Liver (tissue), 8 donors: ENCODE measurements at regions not wholly inside any gene's neighbourhood (a gene's known extent, or its start where the extent isn't known, plus 50 kb on each side); places are given as distances from the start of the nearest gene placed in this dataset.

Experiments used
- DNase-seq: peaks from one replicate; pipeline ENCODE4 v3.0.0-alpha.2; 2017; ENCODE audit warnings: low spot score
- H3K27ac ChIP-seq, 2 donors: one replicate each; pipeline ENCODE4 v1.7.0; 2013; ENCODE audit warnings: inconsistent platforms in 2 of 2, low read length in 2 of 2, control low read depth in 1 of 2, low read depth in 1 of 2, mild to moderate bottlenecking in 1 of 2
- H3K27me3 ChIP-seq, 4 donors: one replicate each; pipeline versions ENCODE4 v1.6.1 to v1.7.0; 2013; ENCODE audit warnings: low read length in 3 of 4, inconsistent platforms in 1 of 4, mild to moderate bottlenecking in 1 of 4, moderate library complexity in 1 of 4; ENCODE audit not compliant: control insufficient read depth in 4 of 4, insufficient read depth in 4 of 4
- H3K36me3 ChIP-seq, 4 donors: one replicate each; pipeline versions ENCODE4 v1.6.1 to v1.7.0; 2013; ENCODE audit warnings: low read length in 3 of 4, mild to moderate bottlenecking in 3 of 4, low read depth in 1 of 4, moderate library complexity in 1 of 4; ENCODE audit not compliant: control insufficient read depth in 4 of 4, insufficient read depth in 3 of 4
- H3K4me1 ChIP-seq, 4 donors: one replicate each; pipeline versions ENCODE4 v1.6.1 to v1.7.0; 2013; ENCODE audit warnings: low read length in 3 of 4, mild to moderate bottlenecking in 3 of 4, moderate library complexity in 1 of 4; ENCODE audit not compliant: control insufficient read depth in 4 of 4, insufficient read depth in 4 of 4
- H3K4me3 ChIP-seq, 3 donors: one replicate each; pipeline versions ENCODE4 v1.6.1 to v1.7.0; 2013; ENCODE audit warnings: low read length in 3 of 3, control low read depth in 1 of 3, low read depth in 1 of 3, mild to moderate bottlenecking in 1 of 3
- H3K9ac ChIP-seq, 2 donors: one replicate each; pipeline ENCODE4 v1.7.0; 2013; ENCODE audit warnings: low read length in 2 of 2, mild to moderate bottlenecking in 2 of 2, moderate library complexity in 2 of 2, control low read depth in 1 of 2, low read depth in 1 of 2
- H3K9me3 ChIP-seq, 4 donors: one replicate each; pipeline versions ENCODE4 v1.6.1 to v1.7.0; 2013; ENCODE audit warnings: low read length in 3 of 4; ENCODE audit not compliant: control insufficient read depth in 4 of 4
- ATF3 ChIP-seq: IDR thresholded peaks from 2 replicates; pipeline ENCODE4 v1.6.1; 2016; ENCODE audit warnings: antibody characterized with exemption
- CTCF ChIP-seq: fragments of 150-350 bp; IDR thresholded peaks from 2 replicates; pipeline ENCODE4 v1.5.1; 2017; ENCODE audit warnings: improper control_type of control experiment, low read depth, low read length; ENCODE audit not compliant: missing input control
- EGR1 ChIP-seq, 2 donors: IDR thresholded peaks; 2 replicates each; pipeline ENCODE4 v1.6.1; 2016 to 2018; ENCODE audit warnings: antibody characterized with exemption in 2 of 2, low read depth in 2 of 2
- FOXA1 ChIP-seq: IDR thresholded peaks from 2 replicates; pipeline ENCODE4 v1.6.1; 2016; ENCODE audit warnings: antibody characterized with exemption
- FOXA2 ChIP-seq: IDR thresholded peaks from 2 replicates; pipeline ENCODE4 v1.6.1; 2016; ENCODE audit warnings: antibody characterized with exemption
- GABPA ChIP-seq, 2 donors: IDR thresholded peaks in 1 of 2; conservative IDR thresholded peaks in 1 of 2; 2 replicates each; pipeline ENCODE4 v1.6.1; 2016; ENCODE audit warnings: antibody characterized with exemption in 2 of 2, mild to moderate bottlenecking in 1 of 2, moderate library complexity in 1 of 2
- HNF4A ChIP-seq, 2 donors: conservative IDR thresholded peaks; 2 replicates each; pipeline ENCODE4 v1.6.1; 2016; ENCODE audit warnings: antibody characterized with exemption in 2 of 2, mild to moderate bottlenecking in 2 of 2
- HNF4G ChIP-seq: IDR thresholded peaks from 2 replicates; pipeline ENCODE4 v1.6.1; 2016; ENCODE audit warnings: antibody characterized with exemption
- JUND ChIP-seq, 2 donors: IDR thresholded peaks; 2 replicates each; pipeline ENCODE4 v1.6.1; 2016; ENCODE audit warnings: antibody characterized with exemption in 2 of 2
- MAX ChIP-seq: IDR thresholded peaks from 2 replicates; pipeline ENCODE4 v1.6.1; 2016; ENCODE audit warnings: antibody characterized with exemption
- RAD21 ChIP-seq, 2 donors: IDR thresholded peaks; 2 replicates each; pipeline ENCODE4 v1.6.1; 2016; ENCODE audit warnings: antibody characterized with exemption in 2 of 2, mild to moderate bottlenecking in 2 of 2
- REST ChIP-seq: IDR thresholded peaks from 2 replicates; pipeline ENCODE4 v1.6.1; 2016; ENCODE audit warnings: antibody characterized with exemption, mild to moderate bottlenecking
- RXRA ChIP-seq, 2 donors: IDR thresholded peaks; 2 replicates each; pipeline ENCODE4 v1.6.1; 2017 to 2018; ENCODE audit warnings: antibody characterized with exemption in 2 of 2, mild to moderate bottlenecking in 1 of 2
- SP1 ChIP-seq: IDR thresholded peaks from 2 replicates; pipeline ENCODE4 v1.6.1; 2018; ENCODE audit warnings: antibody characterized with exemption, mild to moderate bottlenecking
- TAF1 ChIP-seq: conservative IDR thresholded peaks from 2 replicates; pipeline ENCODE4 v1.6.1; 2016; ENCODE audit warnings: antibody characterized with exemption, mild to moderate bottlenecking
- YY1 ChIP-seq: IDR thresholded peaks from 2 replicates; pipeline ENCODE4 v1.6.1; 2016; ENCODE audit warnings: antibody characterized with exemption, mild to moderate bottlenecking
- WGBS: extraction: QIAGEN DNeasy Blood & Tissue Kit; methylation state at CpG from one replicate; pipeline ENCODE4 v1.1.7; 2013; 5-methylcytosine and 5-hydroxymethylcytosine counted together
- donor health status: healthy.
- donor health status: healthy.
- donor health status: healthy.
- donor health status: healthy.
- donor health status: healthy.

GRCh38 chr1:96944432-96945092 lies 223.0 kb downstream of the PTBP2 start:
- 58% methylated on average over 2 of the region's 2 CpGs for WGBS
- no peak for DNase-seq
- no peaks in the 10 kb centered on the region for H3K4me1 ChIP-seq

More at GRCh38 chr1:96944432-96945092, 223.0 kb downstream of the PTBP2 start:
- Histone ChIP-seq H3K27me3 (no peaks in the 10 kb centered on the region), H3K27ac (no peak overlapping the region), H3K9ac (no peak overlapping the region), H3K36me3 (no peaks in the 10 kb centered on the region), H3K9me3 (no peaks in the 10 kb centered on the region), H3K4me3 (no peak overlapping the region)
- TF ChIP-seq MAX (no peak), TAF1 (no peak), RAD21 (IDR thresholded peaks at IDR 0.05) (no peak), ATF3 (no peak), YY1 (no peak), HNF4G (no peak), EGR1 (IDR thresholded peaks at IDR 0.05; ENCODE audit: low read depth in 2 of 2) (no peak), FOXA2 (no peak), JUND (IDR thresholded peaks at IDR 0.05) (no peak), SP1 (no peak), HNF4A (conservative IDR thresholded peaks at IDR 0.05) (no peak), RXRA (IDR thresholded peaks at IDR 0.05) (no peak), REST (no peak), GABPA (IDR thresholded peaks at IDR 0.05 in 1 of 2, conservative IDR thresholded peaks at IDR 0.05 in 1 of 2) (no peak), FOXA1 (no peak), CTCF (no peak)
